Activated T-cell treated with anti-CD3 and anti-CD28 coated beads for 24 hours (primary cell): ENCODE measurements at regions not wholly inside any gene's neighbourhood (a gene's known extent, or its start where the extent isn't known, plus 50 kb on each side); places are given as distances from the start of the nearest gene placed in this dataset.
"Not testable (repeated sequence)": the region's sequence is repeated elsewhere in the genome, so short reads cannot be mapped to it uniquely, and the experiment has no call there.

Experiments used
- DNase-seq: peaks from one replicate; pipeline ENCODE4 v3.0.0-alpha.2; 2020; ENCODE audit warnings: low read depth

- DNase-seq, result peak; percentile 28
Observed at GRCh38 chr4:154164931-154165839, 326.4 kb downstream of the DCHS2 start.

- no peak for DNase-seq
Observed at GRCh38 chr4:154160519-154161301, 330.9 kb downstream of the DCHS2 start.

DNA sequence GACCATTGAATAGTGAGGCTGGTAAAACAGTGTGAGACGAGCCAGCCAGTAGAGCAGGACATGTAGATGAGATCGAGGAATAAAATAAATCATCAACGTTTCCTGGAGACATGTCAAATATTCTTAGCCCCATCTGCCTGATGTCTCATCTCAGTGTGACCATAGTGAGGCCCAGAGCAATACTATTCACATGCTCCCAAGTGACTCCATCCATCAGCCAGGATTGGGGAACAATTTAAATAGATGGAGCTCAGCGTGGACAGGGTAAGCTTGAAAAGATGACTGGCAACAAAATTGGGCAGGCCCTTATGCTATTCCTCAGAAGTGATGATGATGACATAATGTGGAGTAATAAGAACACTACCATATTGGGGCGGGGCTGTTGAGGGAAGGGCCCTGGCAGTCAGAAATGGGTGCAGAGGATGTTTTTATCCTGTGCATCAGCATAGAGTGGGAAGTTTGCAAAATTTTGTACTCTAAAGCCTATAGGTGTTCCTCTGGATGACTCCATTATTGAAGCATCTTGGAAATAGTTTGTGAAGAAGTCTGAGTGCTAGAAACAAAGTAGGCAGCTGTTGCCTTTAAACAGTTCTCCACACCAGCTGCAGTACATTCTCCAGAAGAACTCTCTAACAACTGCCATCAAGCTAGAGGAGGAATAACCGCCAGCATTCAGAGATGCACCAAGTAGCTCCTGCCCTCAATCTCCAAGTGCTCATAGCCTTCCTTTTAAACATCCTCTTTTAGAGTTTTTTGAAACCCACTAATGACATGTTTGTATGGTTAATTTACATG lies 333.0 kb downstream of the DCHS2 start:
- no peak for DNase-seq

DNA sequence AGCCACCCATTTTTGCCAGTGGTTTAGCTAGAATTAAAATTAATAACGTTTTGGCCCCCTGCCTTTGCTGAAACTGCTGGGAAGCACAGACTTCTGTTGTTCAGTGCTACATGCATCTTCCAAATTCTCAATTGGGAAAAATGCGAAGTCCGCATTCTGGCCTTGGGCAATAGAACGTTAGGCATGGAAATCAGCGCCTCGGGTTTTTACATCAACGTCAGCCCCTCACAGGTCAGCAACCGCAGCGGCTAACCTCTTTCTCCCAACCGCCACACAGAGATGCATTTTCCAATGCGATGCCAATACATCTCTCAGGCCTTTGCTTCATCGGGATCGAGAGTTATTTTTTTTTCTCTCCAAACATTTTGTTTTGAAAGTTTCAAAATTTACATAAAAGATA lies 339.1 kb downstream of the DCHS2 start:
- DNase-seq, result no peak

DNA sequence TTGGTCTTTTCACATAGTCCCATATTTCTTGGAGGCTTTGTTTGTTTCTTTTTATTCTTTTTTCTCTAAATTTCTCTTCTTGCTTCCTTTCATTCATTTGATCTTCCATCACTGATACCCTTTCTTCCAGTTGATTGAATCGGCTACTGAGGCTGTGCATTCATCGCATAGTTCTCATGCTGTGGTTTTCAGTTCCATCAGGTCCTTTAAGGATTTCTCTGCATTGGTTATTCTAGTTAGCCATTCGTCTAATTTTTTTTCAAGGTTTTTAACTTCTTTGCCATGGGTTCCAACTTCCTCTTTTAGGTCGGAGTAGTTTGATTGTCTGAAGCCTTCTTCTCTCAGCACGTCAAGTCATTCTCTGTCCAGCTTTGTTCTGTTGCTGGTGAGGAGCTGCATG lies 342.4 kb downstream of the DCHS2 start:
- DNase-seq, result not testable (repeated sequence)

GRCh38 chr4:154143720-154144119 lies 347.9 kb downstream of the DCHS2 start:
- no peak for DNase-seq

DNA sequence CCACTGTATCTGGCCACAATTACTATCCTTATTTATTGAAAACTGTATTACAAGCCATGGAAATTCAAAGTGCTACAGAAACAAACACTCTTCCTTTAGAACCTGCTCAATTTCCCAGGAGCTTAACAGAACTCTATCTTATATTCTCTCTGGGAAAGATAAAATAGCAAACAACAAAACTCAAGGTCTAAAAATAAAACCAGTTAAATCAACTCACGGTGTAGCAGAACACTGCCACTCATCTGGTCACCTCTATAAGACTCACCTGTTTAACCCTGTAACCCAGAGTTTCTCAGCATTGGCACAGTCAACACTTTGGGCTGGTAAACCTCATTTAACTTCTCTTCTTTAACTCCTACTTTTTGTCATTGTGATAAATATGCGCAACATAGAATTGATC lies 348.9 kb downstream of the DCHS2 start:
- no peak for DNase-seq

DNA sequence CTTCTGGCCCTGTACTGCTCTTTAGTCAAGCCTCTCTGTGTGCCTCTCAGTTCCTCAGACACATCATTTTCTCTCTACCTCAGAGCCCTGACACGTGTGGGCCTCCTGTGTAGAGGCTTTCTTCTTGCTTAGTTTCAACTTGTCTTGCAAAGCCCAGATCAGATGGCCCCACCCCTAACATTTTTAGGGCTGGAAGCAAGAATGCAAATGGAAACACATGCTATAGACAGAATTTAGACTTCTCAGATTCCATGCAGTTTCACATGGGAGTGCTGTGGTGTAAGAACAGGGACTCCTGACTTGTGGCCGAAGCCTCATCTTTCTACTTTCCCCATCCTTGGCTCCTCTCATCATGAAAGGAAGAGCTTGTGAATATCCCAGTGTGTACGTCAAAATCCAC lies 350.7 kb downstream of the DCHS2 start:
- DNase-seq, result no peak

DNA sequence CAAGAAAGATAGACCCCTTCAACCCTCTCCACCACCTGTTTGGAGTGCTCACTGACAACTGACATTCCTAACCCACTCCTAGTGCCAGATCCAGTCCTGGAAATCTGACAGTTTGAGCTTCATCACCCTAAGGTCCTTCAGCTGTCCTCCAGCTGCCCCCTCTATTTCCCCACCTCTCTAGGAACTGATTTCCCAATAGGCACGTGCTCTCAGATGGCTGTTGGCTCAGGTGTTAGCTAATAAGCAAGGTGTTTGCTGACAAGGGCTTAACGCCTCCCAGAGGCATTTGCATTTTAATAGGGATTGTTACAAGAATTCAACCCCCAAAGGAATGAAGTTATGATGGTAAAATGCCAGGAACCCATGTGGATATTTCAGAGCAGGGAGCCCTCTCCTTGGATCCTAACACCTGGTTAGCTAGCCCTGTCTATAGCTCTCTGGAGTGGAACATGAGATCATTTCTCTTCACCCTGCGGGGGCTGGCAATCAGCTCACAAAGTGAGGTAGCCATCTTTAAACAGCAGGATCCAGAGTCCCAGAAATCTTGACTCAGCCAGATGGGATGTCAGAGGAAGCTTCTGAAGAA lies 348.5 kb upstream of the SFRP2 start:
- no peak for DNase-seq

DNA sequence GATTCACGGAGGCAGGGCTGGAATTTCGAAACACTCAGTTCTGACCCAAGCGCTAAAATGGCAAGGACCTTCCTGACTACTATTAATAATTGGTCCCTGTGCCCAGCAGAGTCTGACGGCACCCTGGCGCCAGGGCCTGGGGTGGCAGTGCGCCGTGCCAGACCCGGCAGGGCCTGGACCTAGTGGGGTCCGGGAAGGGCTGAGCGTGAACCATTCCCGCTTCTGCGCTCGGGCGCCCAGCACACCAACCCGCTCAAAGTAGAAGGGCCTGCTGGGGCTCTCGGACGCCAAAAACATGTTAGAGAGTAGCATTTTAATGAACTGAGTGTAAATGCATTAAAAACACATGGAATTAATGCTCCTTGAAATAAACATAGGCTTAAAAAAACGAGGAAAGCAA lies 346.7 kb upstream of the SFRP2 start:
- no peak for DNase-seq

DNA sequence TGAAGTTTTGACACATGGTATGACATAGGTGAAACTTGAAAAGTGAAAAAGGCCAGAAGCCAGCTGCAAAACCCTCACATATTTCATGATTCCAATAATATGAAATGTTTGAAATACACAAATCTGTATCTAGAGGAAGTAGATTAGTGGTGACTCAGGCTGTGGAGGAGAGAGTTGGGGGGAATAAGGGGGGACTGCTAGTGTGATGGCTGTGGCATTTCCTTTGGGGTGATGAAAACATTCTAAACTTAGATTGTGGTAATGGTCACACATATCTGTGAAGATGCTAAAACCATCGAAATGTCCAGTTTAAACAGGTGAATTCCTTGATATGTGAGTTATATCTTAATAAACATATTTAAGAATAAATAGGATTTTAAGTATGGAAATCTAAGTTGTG lies 343.5 kb upstream of the SFRP2 start:
- DNase-seq, result no peak

DNA sequence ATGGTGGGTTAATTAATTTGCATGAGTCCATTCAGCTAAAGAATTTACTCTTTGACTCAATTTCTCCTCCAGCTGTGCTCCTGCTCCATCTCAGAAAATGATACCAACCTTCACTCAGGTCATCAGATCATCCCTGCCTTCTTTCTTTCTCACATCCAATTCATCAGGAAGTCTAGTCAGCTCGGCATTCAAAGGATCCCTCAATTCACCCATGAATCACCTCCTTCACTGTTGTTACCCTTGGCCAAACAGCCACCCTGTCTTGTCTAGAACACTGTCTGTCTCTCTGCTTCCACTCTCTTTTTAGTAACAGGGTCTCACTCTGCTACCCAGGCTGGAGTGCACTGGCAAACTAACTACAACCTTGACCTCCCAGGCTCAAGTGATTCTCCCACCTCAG lies 337.4 kb upstream of the SFRP2 start:
- no peak for DNase-seq

DNA sequence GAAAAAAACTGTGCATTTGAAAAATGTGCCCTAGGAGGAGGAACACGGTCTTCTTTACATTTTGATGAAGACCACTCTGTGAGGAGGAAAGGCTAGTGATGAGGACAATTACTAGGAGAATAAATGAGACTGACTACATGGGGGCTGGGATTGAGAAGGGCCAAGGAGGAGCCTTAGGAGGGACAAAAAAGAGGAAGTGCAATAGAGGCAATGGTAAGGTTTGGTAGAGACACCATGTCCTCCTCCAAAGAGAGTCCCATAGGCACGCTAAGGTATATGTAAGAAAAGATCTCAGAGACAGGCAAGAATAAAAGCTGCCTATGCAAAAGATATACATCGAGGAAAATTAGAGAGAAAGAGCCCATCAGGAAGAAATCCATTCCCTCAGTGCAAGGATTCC lies 336.5 kb upstream of the SFRP2 start:
- no peak for DNase-seq

DNA sequence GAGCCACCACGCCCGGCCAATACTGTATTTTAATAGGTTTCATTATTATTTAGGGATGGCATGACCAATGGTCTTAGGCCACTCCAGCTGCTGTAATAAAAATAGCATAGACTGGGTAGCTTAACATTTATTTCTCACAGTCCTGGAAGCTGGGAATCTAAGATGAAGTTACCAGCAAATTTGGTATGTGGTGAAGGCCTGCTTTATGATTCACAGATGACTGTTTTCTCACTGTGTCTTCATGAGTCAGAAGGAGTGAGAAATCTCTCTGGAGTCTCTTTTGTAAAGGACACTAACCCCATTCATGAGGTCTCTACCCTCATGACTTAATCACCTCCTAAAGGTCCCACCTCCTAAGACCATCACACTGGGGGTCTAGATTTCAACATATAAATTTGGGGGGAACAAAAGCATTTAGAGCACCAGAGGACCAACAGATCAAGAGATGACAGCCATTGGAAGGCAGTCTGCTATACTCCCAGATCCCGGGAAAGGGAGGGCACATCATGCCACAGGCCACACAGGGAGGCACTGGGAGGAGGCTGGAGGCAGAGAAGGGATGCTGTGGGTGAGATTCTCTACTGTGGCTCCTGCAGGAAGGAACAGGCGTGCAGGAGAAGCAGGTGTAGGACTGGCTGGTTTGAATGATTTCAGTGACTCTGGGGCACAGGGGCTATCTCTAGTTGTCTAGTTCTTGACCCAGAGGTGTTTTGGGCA lies 335.8 kb upstream of the SFRP2 start:
- no peak for DNase-seq

DNA sequence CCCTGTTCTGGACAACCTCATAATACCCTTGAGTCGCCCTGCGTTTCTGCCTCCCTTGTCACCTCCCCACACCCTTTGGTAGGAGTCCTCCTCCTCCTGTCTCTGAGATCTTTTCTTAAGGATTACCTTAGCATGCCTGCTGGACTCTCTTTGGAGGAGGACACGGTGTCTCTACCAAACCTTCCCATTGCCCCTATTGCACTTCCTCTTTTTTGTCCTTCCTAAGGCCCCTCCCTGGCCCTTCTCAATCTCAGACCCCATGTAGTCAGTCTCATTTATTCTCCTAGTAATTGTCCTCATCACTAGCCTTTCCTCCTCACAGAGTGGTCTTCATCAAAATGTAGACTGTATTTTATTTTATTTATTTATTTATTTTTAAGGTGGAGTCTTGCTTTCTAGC lies 335.0 kb upstream of the SFRP2 start:
- no peak for DNase-seq

DNA sequence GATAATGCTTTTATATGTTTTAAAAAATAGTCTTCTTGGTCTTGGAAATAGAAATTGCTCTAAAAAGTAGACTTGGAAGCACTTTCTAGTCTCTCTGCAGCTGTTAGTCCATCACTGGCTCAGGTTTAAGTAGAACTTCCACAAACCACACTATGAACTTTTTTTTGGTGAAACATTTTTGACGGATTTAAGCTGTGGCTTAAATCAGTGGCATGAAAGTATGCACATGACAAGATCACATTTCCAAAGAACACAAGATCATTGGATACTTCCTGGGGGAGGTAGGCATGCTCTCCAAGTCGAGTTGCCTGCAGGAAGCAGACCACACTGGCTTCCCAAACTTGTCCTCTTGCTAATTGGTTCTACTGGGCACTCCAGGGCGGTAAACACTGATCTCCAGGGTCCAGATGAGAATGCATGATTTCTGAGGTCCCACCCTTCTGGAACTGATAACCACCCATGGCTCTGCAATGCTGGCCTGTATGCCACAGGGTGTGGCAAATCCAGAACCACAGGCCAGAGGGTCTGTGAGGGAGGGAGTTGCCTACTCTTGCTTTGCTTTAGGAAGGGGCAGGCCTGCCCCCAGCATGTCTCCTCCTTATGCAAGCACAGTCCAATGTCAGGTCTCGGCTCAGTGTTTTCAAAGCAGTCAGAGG lies 331.9 kb upstream of the SFRP2 start:
- DNase-seq, result no peak

DNA sequence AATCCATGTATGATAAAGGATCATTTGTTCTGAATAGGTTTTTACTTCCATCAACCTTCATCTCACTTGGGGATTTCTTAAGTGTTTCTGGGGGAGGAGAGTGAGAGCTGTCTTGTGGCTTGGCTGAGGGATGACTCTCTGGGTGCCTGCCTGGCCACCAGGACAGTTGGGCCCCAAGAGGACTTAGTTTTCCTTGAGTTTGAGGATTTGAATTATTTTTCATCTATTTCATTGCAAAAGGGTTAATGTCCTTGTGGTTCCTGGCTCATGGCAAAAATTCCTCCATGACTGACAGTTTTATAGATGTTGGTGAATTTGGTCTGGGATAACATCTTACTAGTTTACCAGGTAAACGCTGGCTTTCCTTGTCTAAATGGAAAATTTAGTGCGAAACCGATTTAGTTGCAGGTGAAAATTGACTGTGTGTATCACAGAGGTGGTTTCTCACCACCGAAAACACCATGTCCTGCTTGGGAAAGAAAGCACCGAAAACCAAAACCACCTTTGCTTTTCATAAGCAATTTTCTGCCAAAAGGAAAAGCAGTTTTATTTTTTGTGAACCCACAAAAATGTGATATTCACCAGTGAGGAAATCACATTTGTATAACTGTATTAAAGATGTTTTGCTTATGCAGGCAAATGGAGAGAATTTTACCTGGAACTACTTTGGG lies 331.3 kb upstream of the SFRP2 start:
- DNase-seq, result no peak

GRCh38 chr4:154119317-154119716 lies 330.4 kb upstream of the SFRP2 start:
- DNase-seq, result no peak

DNA sequence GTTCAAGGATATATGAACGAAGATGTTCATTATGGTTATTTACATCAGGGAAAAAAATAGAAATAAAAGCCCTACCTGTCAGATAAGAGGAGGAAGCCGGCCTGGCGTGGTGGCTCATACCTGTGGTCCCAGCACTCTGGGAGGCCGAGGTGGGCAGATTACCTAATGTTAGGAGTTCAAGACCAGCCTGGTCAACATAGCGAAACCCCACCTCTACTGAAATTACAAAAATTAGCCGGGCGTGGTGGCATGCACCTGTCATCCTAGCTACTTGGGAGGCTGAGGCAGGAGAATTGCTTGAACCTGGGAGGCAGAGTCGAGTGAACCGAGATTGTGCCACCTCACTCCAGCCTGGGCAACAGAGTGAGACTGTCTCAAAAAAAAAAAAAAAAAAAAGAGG lies 328.8 kb upstream of the SFRP2 start:
- DNase-seq, result not testable (repeated sequence)

DNA sequence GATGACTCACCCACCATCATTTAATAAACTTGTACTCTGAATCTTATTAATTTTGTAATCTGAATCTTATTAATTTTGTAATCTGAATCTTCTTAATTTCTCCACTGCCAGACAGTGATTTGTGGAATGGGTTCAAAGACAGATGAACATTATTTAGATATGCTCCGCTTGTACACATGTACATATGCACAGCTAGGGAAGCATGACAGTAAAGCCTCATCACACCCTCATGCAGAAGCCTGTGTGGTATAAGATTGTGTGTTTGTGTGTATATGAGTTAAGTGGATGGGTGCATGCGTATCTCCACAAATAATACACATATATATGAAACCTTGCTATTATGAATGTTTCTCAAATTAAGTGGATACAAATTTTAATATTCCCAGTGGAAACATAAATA lies 318.5 kb upstream of the SFRP2 start:
- DNase-seq, result no peak
